ENCODE measurements at regions not wholly inside any gene's neighbourhood (a gene's known extent, or its start where the extent isn't known, plus 50 kb on each side); places are given as distances from the start of the nearest gene placed in this dataset.

DNA sequence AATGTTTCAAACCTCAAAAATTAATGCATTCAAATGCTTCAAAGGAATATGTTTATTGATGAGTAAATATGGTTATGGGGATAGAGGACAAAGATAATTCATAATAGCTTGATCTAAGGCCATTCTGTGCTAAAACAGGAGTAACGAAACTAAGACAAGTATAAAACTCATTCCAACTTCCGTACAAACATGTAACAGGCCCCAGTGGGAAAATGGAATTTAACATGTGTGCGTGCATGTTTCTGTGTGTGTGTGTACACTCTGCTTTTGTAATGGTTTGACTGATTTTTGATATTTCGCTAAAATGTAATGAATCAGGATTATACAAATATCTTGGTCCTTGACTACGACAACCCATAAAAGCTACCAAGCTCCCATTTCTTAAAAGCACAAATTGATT, 91.0 kb downstream of the KLF12 start:
- DNase-seq (ENCODE audit: low spot score) = no peak

GRCh38 chr13:74040200-74040599, 94.0 kb downstream of the KLF12 start:
- no peak for DNase-seq (ENCODE audit: low spot score)

- no peak for DNase-seq (ENCODE audit: low spot score)
These were observed 94.5 kb downstream of the KLF12 start for GRCh38 chr13:74039667-74040066.

GRCh38 chr13:74039154-74039553, 95.0 kb downstream of the KLF12 start:
- DNase-seq (ENCODE audit: low spot score) = no peak

DNA sequence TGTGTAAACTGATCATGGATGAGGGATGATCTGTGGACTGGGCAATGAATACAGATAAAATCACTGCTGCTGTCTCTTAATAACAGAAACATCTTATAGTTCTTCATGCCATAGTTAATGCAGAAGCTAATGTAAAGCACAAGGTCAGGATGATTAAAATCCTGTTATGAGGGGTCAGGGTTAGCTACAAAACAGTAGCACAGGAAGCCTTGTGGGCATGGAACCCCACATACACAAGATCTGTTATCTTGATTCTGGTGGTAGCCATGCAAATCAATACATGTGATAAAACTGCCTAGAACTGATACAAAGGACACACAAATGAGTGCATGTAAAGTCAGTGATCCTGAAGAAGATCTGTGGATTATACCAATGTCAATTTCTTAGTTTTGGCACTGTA, 96.4 kb downstream of the KLF12 start:
- no peak for DNase-seq (ENCODE audit: low spot score)

GRCh38 chr13:74036373-74036772, 97.8 kb downstream of the KLF12 start:
- DNase-seq (ENCODE audit: low spot score) = no peak

DNA sequence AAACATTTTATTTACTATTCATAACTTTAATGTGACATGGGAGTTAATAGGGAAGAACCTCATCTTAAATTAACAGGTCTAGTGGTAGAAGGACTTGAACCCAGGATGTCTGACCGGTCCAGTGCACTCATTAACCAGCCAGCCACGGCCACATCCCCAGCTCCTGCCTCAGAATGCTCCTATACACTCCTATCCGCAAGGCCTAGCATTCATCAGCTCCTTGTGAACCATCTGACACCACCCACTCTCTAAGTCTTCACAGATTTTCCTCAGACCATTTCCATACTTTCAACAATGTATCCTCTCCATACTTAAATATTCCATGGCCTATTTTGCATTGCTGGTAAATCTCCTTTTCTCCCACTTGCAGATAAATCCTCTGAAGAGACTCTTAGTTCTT, 98.3 kb downstream of the KLF12 start:
- no peak for DNase-seq (ENCODE audit: low spot score)

GRCh38 chr13:74032325-74032724, 101.9 kb downstream of the KLF12 start:
- no peak for DNase-seq (ENCODE audit: low spot score)

- no peak for DNase-seq (ENCODE audit: low spot score)
These were observed 106.9 kb downstream of the KLF12 start for GRCh38 chr13:74027161-74027779.

DNA sequence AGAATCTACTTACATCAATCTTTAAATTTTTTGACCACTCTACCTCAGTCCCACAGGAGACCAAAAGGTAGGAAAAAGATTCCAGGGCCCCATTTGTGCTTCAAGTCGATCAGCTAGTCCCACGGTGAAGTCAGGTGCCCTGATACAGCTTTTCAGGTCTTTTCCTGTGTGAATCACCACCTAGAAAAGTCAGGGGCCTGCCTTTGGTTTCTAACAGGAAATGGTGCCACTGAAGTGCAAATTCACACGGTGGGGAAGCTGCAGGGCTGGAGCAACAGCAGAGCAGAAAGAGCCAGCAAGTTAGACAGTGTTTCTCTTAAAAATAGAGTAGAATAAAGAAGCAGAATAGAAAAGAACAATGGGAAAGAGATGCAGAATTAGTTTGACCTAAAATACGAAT, 107.5 kb downstream of the KLF12 start:
- DNase-seq (ENCODE audit: low spot score) = no peak

DNA sequence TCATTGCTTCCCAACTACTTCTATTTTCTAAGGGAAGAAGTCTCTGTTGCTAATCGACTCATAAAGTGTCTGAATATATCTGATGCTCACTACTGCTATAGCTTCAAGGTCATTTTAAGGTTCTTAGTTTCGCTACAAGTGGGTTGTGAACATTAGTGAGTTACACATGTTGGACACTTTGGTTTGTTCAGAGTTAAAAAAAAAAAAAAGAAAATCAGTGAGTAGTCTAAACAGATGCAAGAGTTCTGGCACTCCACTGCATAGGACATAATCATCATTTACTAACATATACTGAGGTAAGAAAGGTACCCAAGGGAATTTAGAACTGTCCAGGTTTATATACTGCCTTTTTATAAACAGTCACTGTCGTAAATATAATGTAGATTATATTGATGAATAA, 108.8 kb downstream of the KLF12 start:
- no peak for DNase-seq (ENCODE audit: low spot score)

- DNase-seq (ENCODE audit: low spot score) = no peak
These were observed 109.3 kb downstream of the KLF12 start for GRCh38 chr13:74024856-74025255.

- DNase-seq (ENCODE audit: low spot score) = no peak
These were observed 109.9 kb downstream of the KLF12 start for GRCh38 chr13:74024314-74024713.

- DNase-seq (ENCODE audit: low spot score) = no peak
These were observed 110.7 kb downstream of the KLF12 start for GRCh38 chr13:74023484-74023883.

DNA sequence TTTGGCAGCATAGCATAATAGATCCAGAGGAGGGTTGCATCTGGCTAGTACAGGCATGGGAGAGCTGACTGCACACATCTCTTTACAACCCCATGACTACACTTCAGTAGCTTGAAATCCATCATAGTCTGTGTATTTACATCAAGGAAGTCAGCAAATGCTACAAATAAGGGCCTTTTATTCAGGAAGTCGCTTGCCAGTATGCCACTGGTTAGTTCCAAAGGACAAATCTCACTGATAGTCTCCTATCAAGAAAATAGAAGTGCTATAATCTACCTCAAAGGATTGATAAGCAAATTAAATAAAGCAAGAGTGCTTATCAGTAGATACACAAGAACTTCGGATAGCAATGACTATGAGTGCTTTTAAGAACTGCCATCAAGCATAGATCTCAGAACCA, 112.7 kb downstream of the KLF12 start:
- DNase-seq (ENCODE audit: low spot score) = no peak

DNA sequence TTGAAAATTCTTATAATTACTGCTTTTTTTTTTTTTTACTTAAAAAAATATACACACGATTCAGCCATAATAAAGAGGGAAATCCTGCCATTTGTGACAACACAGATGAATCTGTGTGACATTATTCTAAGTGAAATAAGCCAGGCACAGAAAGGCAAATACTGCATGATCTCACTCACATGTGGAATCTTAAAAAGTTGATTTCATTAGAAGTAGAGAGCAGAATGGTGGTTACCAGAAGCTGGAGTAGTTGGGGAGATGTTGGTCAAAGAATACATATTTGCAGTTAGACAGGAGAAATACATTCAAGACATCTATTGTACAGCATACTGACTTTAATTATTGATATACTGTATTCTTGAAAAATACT, 116.2 kb downstream of the KLF12 start:
- no peak for DNase-seq (ENCODE audit: low spot score)

- DNase-seq (ENCODE audit: low spot score) = no peak
These were observed 116.7 kb downstream of the KLF12 start for GRCh38 chr13:74017301-74018061.

- no peak for DNase-seq (ENCODE audit: low spot score)
These were observed 119.1 kb downstream of the KLF12 start for GRCh38 chr13:74015137-74015536.

DNA sequence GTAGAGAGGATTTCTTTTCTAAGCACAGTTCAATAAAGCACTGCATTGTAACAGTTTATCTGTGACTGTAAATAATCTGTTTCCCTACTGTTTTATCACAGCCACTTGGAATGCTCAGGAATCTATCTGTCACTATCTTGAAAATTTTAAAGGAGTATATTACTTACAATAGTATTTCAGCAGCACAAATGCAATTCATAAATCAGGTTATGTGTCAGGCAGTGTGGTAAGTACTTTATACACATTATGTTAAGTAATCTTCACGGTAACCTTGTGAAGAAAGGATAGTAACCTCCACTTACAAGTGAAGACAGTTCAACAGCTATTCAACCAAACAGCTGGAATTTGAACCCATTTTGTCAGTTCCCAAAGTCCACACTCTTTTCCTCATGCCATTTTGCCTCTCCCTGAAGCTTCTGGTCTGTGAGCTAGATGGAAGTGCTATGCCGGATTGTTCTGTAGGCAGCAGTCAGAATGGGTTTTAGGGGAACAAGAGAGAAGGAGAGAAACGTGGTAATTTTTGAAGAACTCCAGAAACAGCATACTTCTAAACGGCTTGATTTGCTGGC, 125.0 kb downstream of the KLF12 start:
- no peak for DNase-seq (ENCODE audit: low spot score)

DNA sequence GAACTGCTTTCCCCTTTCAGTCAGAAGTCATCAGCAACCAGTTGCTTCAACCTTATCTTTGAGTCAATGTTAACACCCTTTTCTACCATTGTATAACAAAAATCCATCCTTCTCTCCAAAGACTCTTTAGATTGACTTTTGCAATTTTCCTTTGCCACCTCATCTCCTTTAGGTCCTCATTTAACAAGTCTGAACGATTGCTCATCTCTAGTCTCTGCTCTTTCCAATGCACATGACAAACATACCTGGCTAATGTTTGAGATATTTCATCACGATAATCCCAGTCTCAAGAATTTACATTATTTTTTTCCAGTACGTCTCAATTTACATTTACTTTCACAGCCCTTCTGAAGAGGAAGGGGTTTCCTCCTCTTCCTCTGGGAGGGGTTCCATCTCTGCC, 127.5 kb downstream of the KLF12 start:
- DNase-seq (ENCODE audit: low spot score) = no peak

DNA sequence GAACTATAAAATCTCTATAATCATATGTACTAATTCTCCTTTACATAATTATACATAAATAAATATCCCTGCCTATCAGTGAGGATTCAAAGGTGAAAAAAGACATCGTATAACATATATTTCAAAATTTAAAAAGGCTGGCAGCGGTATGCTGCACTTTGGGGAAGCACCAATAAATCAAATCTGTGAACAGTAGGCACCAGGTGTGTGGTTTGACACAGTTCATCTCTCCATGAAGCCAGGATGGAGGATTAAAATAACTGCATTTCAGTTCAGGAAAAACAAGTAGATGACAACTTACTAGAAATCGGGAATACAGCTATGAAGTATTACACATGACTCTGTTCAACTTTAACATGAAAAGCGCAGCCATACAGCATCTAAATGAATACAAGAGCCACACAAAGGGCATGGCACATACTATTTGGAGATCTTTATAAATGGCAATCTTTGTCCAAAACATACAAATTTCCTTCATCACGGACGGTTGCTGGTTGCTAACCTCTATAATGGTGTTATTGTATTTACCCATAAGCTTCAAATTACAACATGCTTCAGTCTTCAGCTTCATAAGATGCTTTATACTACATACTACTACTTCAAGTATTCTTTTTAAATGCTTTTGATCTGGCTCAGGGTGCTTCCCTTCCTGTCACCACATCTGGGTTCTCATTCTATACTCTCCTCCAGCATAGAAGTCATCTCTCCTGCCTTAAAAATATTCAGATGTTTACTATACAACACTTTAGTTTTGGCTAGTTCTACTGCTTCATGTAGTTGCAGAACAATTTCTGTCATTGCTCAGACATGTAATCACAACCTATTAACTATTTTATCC, 128.7 kb downstream of the KLF12 start:
- DNase-seq (ENCODE audit: low spot score) = no peak

GRCh38 chr13:74004109-74004508, 130.1 kb downstream of the KLF12 start:
- no peak for DNase-seq (ENCODE audit: low spot score)

- DNase-seq (ENCODE audit: low spot score) = no peak
These were observed 130.8 kb downstream of the KLF12 start for GRCh38 chr13:74003374-74003773.
